Loucy (cell line): ENCODE measurements at regions not wholly inside any gene's neighbourhood (a gene's known extent, or its start where the extent isn't known, plus 50 kb on each side); places are given as distances from the start of the nearest gene placed in this dataset.

Experiments used
- H2AFZ ChIP-seq: fragments of 200-600 bp; sonication (generic); 2 replicates; pipeline ENCODE4 v1.6.0; 2016; ENCODE audit warnings: antibody characterized with exemption, mild to moderate bottlenecking, low read length, moderate library complexity
- H3F3A ChIP-seq: fragments of 200-600 bp; 2 replicates; pipeline ENCODE4 v1.6.0; 2016; ENCODE audit warnings: antibody characterized with exemption, low read depth, mild to moderate bottlenecking
- H3K27me3 ChIP-seq: fragments of 200-600 bp; sonication (generic); 2 replicates; pipeline ENCODE4 v1.6.1; 2014; ENCODE audit warnings: low read length, mild to moderate bottlenecking; ENCODE audit not compliant: insufficient read depth, poor library complexity, severe bottlenecking
- H3K36me3 ChIP-seq: fragments of 200-600 bp; sonication (generic); 2 replicates; pipeline ENCODE4 v1.6.1; 2016; ENCODE audit warnings: low read length; ENCODE audit not compliant: insufficient read depth
- H3K4me1 ChIP-seq: fragments of 200-600 bp; sonication (generic); 2 replicates; pipeline ENCODE4 v1.5.1; 2014; ENCODE audit warnings: low read length, mild to moderate bottlenecking; ENCODE audit not compliant: insufficient read depth, poor library complexity, severe bottlenecking
- H3K4me2 ChIP-seq: fragments of 200-600 bp; sonication (generic); 2 replicates; pipeline ENCODE4 v1.6.0; 2014; ENCODE audit warnings: antibody characterized with exemption, low read length, low read depth, mild to moderate bottlenecking; ENCODE audit not compliant: poor library complexity, severe bottlenecking
- H3K4me3 ChIP-seq: fragments of 200-600 bp; sonication (generic); 2 replicates; pipeline ENCODE4 v1.5.1; 2014; ENCODE audit warnings: low read length, mild to moderate bottlenecking, mixed read lengths; ENCODE audit not compliant: poor library complexity, severe bottlenecking
- H3K79me2 ChIP-seq: fragments of 200-600 bp; sonication (generic); 2 replicates; pipeline ENCODE4 v1.6.1; 2014; ENCODE audit warnings: low read length; ENCODE audit not compliant: insufficient read depth
- H3K9ac ChIP-seq: fragments of 200-600 bp; sonication (generic); 2 replicates; pipeline ENCODE4 v1.6.0; 2014; ENCODE audit warnings: mild to moderate bottlenecking, low read depth, low read length, moderate library complexity; ENCODE audit not compliant: poor library complexity, severe bottlenecking
- H3K9me2 ChIP-seq: fragments of 200-600 bp; sonication (generic); replicated peaks from 2 replicates; pipeline ENCODE4 v1.6.1; 2016; ENCODE audit warnings: low read depth, low read length, mixed read lengths
- H3K9me3 ChIP-seq: fragments of 200-600 bp; sonication (generic); 2 replicates; pipeline ENCODE4 v1.6.1; 2014; ENCODE audit warnings: mild to moderate bottlenecking, antibody characterized with exemption, low read length, low read depth; ENCODE audit not compliant: insufficient read depth
- H4K20me1 ChIP-seq: fragments of 200-600 bp; sonication (generic); 2 replicates; pipeline ENCODE4 v1.6.0; 2014; ENCODE audit warnings: antibody characterized with exemption, low read length, mild to moderate bottlenecking; ENCODE audit not compliant: insufficient read depth, poor library complexity, severe bottlenecking
- EZH2phosphoT487 ChIP-seq: fragments of 200-600 bp; IDR thresholded peaks from 2 replicates; pipeline ENCODE4 v1.6.1; 2018; ENCODE audit warnings: antibody characterized with exemption, mild to moderate bottlenecking, moderate library complexity, borderline replicate concordance
- TF ChIP-seq, protein P1 (sequence below): fragments of 200-600 bp; sonication (generic); conservative IDR thresholded peaks from 2 replicates; pipeline ENCODE4 v1.5.1; 2014; ENCODE audit warnings: mild to moderate bottlenecking, antibody characterized with exemption, low read length

DNA sequence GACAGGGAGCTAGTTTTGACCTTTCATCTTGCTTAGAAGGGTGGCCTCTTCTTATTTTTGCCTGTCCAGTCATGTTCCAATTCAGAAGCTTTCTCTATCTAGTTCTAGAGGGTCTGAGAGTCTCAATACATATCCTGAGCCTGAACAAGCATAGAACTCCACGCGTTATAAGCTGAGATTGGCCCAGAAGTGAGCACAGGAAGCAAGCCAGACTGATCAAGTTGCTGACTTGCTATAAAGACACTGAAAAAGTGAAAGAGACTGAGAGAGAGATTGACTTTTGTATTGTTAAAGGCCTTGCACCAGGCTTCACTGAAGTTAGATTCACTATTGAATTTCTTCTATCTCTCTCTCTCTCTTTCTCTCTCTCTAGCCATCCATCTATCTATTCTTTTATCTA lies 142.7 kb upstream of the DOCK10 start:
- no peak overlapping the region for H3K9ac ChIP-seq
- no peaks in the 10 kb centered on the region for H3K9me3 ChIP-seq
- H3K4me3 ChIP-seq, result no peak overlapping the region
- H3K4me1 ChIP-seq, result no peaks in the 10 kb centered on the region
- H3K4me2 ChIP-seq, result no peak overlapping the region
- no peak for TF ChIP-seq EZH2phosphoT487
- TF ChIP-seq, protein P1, sequence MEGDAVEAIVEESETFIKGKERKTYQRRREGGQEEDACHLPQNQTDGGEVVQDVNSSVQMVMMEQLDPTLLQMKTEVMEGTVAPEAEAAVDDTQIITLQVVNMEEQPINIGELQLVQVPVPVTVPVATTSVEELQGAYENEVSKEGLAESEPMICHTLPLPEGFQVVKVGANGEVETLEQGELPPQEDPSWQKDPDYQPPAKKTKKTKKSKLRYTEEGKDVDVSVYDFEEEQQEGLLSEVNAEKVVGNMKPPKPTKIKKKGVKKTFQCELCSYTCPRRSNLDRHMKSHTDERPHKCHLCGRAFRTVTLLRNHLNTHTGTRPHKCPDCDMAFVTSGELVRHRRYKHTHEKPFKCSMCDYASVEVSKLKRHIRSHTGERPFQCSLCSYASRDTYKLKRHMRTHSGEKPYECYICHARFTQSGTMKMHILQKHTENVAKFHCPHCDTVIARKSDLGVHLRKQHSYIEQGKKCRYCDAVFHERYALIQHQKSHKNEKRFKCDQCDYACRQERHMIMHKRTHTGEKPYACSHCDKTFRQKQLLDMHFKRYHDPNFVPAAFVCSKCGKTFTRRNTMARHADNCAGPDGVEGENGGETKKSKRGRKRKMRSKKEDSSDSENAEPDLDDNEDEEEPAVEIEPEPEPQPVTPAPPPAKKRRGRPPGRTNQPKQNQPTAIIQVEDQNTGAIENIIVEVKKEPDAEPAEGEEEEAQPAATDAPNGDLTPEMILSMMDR, result no peak
- no peaks in the 10 kb centered on the region for H3K79me2 ChIP-seq
- H3K27me3 ChIP-seq, result no peaks in the 10 kb centered on the region
- no peaks in the 10 kb centered on the region for H3F3A ChIP-seq
- H4K20me1 ChIP-seq, result no peaks in the 10 kb centered on the region
- H3K9me2 ChIP-seq, result no peaks in the 10 kb centered on the region
- H3K36me3 ChIP-seq, result no peaks in the 10 kb centered on the region
- no peak overlapping the region for H2AFZ ChIP-seq

GRCh38 chr2:225182126-225182525 lies 139.9 kb upstream of the DOCK10 start:
- Histone ChIP-seq H3K79me2 (no peaks in the 10 kb centered on the region), H3K36me3 (no peaks in the 10 kb centered on the region), H3K9me3 (no peaks in the 10 kb centered on the region), H2AFZ (no peak overlapping the region), H4K20me1 (no peaks in the 10 kb centered on the region), H3F3A (no peaks in the 10 kb centered on the region), H3K4me1 (no peaks in the 10 kb centered on the region), H3K4me2 (no peak overlapping the region), H3K9me2 (no peaks in the 10 kb centered on the region), H3K9ac (no peak overlapping the region), H3K27me3 (no peaks in the 10 kb centered on the region), H3K4me3 (no peak overlapping the region)
- TF ChIP-seq EZH2phosphoT487, result no peak
- TF ChIP-seq, protein P1, result no peak

GRCh38 chr2:225177098-225177497 lies 134.8 kb upstream of the DOCK10 start:
- Histone ChIP-seq H3K9ac (no peak overlapping the region), H4K20me1 (no peaks in the 10 kb centered on the region), H3K27me3 (no peaks in the 10 kb centered on the region), H3K4me1 (no peaks in the 10 kb centered on the region), H3K79me2 (no peaks in the 10 kb centered on the region), H3K9me2 (no peaks in the 10 kb centered on the region), H3K4me2 (no peak overlapping the region), H3K4me3 (no peak overlapping the region), H3F3A (no peaks in the 10 kb centered on the region), H3K36me3 (no peaks in the 10 kb centered on the region), H2AFZ (no peak overlapping the region), H3K9me3 (no peaks in the 10 kb centered on the region)
- TF ChIP-seq EZH2phosphoT487, result no peak
- TF ChIP-seq, protein P1, result no peak
